HG02970 (cell line): ENCODE measurements at regions not wholly inside any gene's neighbourhood (a gene's known extent, or its start where the extent isn't known, plus 50 kb on each side); places are given as distances from the start of the nearest gene placed in this dataset.
"Not testable (repeated sequence)": the region's sequence is repeated elsewhere in the genome, so short reads cannot be mapped to it uniquely, and the experiment has no call there.

Experiments
- ATAC-seq: cut with Tn5 transposase; IDR thresholded peaks from one replicate; pipeline ENCODE4 v1.9.1; 2021; ENCODE audit warnings: mild to moderate bottlenecking, moderate library complexity, moderate number of reproducible peaks; ENCODE audit not compliant: unreplicated experiment, low FRiP score

GRCh38 chr6:21282360-21282759 lies 311.2 kb upstream of the SOX4 start:
- ATAC-seq, result not testable (repeated sequence)

- no peak for ATAC-seq
These were observed 309.4 kb upstream of the SOX4 start for GRCh38 chr6:21284166-21284565.

- no peak for ATAC-seq
These were observed 308.8 kb upstream of the SOX4 start for GRCh38 chr6:21284706-21285105.

- ATAC-seq, result no peak
These were observed 299.4 kb upstream of the SOX4 start for GRCh38 chr6:21294144-21294543.

GRCh38 chr6:21295506-21296240 lies 297.9 kb upstream of the SOX4 start:
- no peak for ATAC-seq

- ATAC-seq, result no peak
These were observed 295.9 kb upstream of the SOX4 start for GRCh38 chr6:21297665-21298064.

GRCh38 chr6:21299216-21299615 lies 294.3 kb upstream of the SOX4 start:
- ATAC-seq, result no peak

- no peak for ATAC-seq
These were observed 293.1 kb upstream of the SOX4 start for GRCh38 chr6:21300439-21300838.

- no peak for ATAC-seq
These were observed 287.6 kb upstream of the SOX4 start for GRCh38 chr6:21305893-21306332.

- no peak for ATAC-seq
These were observed 287.0 kb upstream of the SOX4 start for GRCh38 chr6:21306546-21306945.

- ATAC-seq, result no peak
These were observed 283.7 kb upstream of the SOX4 start for GRCh38 chr6:21309807-21310221.

GRCh38 chr6:21310568-21311140 lies 282.9 kb upstream of the SOX4 start:
- no peak for ATAC-seq

GRCh38 chr6:21312118-21312517 lies 281.4 kb upstream of the SOX4 start:
- no peak for ATAC-seq

GRCh38 chr6:21317642-21318041 lies 275.9 kb upstream of the SOX4 start:
- no peak for ATAC-seq

- no peak for ATAC-seq
These were observed 272.5 kb upstream of the SOX4 start for GRCh38 chr6:21321076-21321475.

GRCh38 chr6:21321531-21321930 lies 272.0 kb upstream of the SOX4 start:
- ATAC-seq, result no peak

- no peak for ATAC-seq
These were observed 270.0 kb upstream of the SOX4 start for GRCh38 chr6:21323577-21323976.

- ATAC-seq, result no peak
These were observed 268.2 kb upstream of the SOX4 start for GRCh38 chr6:21325201-21325856.

GRCh38 chr6:21327326-21328112 lies 266.0 kb upstream of the SOX4 start:
- ATAC-seq, result no peak

- no peak for ATAC-seq
These were observed 262.3 kb upstream of the SOX4 start for GRCh38 chr6:21331235-21331634.

GRCh38 chr6:21332077-21332476 lies 261.5 kb upstream of the SOX4 start:
- no peak for ATAC-seq
